ENCODE measurements at regions not wholly inside any gene's neighbourhood (a gene's known extent, or its start where the extent isn't known, plus 50 kb on each side); places are given as distances from the start of the nearest gene placed in this dataset.
"Not testable (repeated sequence)": the region's sequence is repeated elsewhere in the genome, so short reads cannot be mapped to it uniquely, and the experiment has no call there.

GRCh38 chr3:23144051-23144450, 59.1 kb upstream of the UBE2E2 start:
- not testable (repeated sequence) for TF ChIP-seq REST, CTCF, YY1, ZNF114 (tag by site-specific recombination; IDR thresholded peaks at IDR 0.05)

Data from HEK293 (cell line).